GM18502 (cell line): ENCODE measurements at regions not wholly inside any gene's neighbourhood (a gene's known extent, or its start where the extent isn't known, plus 50 kb on each side); places are given as distances from the start of the nearest gene placed in this dataset.
"Not testable (repeated sequence)": the region's sequence is repeated elsewhere in the genome, so short reads cannot be mapped to it uniquely, and the experiment has no call there.

ENCODE experiments used
- ATAC-seq: cut with Tn5 transposase; IDR thresholded peaks from one replicate; pipeline ENCODE4 v1.9.1; 2021; ENCODE audit warnings: mild to moderate bottlenecking; ENCODE audit not compliant: unreplicated experiment, poor library complexity

- no peak for ATAC-seq
Measured at GRCh38 chr13:70249332-70250064, 141.2 kb upstream of the KLHL1 start.

- ATAC-seq, result no peak
Measured at GRCh38 chr13:70237131-70237530, 128.9 kb upstream of the KLHL1 start.

GRCh38 chr13:70235565-70235964 is 127.3 kb upstream of the KLHL1 start:
- ATAC-seq, result no peak

GRCh38 chr13:70223911-70224310 is 115.7 kb upstream of the KLHL1 start:
- ATAC-seq, result no peak

GRCh38 chr13:70222926-70223325 is 114.7 kb upstream of the KLHL1 start:
- no peak for ATAC-seq

GRCh38 chr13:70218618-70219017 is 110.4 kb upstream of the KLHL1 start:
- ATAC-seq, result no peak

GRCh38 chr13:70208968-70209367 is 100.7 kb upstream of the KLHL1 start:
- not testable (repeated sequence) for ATAC-seq

GRCh38 chr13:70206671-70207070 is 98.4 kb upstream of the KLHL1 start:
- ATAC-seq, result no peak

- ATAC-seq, result no peak
Measured at GRCh38 chr13:70203661-70204229, 95.5 kb upstream of the KLHL1 start.

- ATAC-seq, result no peak
Measured at GRCh38 chr13:70191034-70191433, 82.8 kb upstream of the KLHL1 start.

GRCh38 chr13:70189981-70190380 is 81.7 kb upstream of the KLHL1 start:
- ATAC-seq, result no peak

- ATAC-seq, result no peak
Measured at GRCh38 chr13:70188567-70188966, 80.3 kb upstream of the KLHL1 start.

- no peak for ATAC-seq
Measured at GRCh38 chr13:70183041-70183440, 74.8 kb upstream of the KLHL1 start.
